ENCODE measurements at regions not wholly inside any gene's neighbourhood (a gene's known extent, or its start where the extent isn't known, plus 50 kb on each side); places are given as distances from the start of the nearest gene placed in this dataset.
"Not testable (repeated sequence)": the region's sequence is repeated elsewhere in the genome, so short reads cannot be mapped to it uniquely, and the experiment has no call there.

- DNase-seq: not testable (repeated sequence)
Observed at GRCh38 chr11:109682788-109683187, 260.8 kb downstream of the C11orf87 start.

GRCh38 chr11:109695696-109696095 lies 273.7 kb downstream of the C11orf87 start:
- DNase-seq: no peak

- no peak for DNase-seq
Observed at GRCh38 chr11:109696191-109696897, 274.4 kb downstream of the C11orf87 start.

- peak; percentile 37 for DNase-seq
Observed at GRCh38 chr11:109697140-109697843, 275.3 kb downstream of the C11orf87 start.

GRCh38 chr11:109698237-109698636 lies 276.2 kb downstream of the C11orf87 start:
- no peak for DNase-seq

- DNase-seq: peak; percentile 48
Observed at GRCh38 chr11:109704432-109704831, 282.4 kb downstream of the C11orf87 start.

- DNase-seq: no peak
Observed at GRCh38 chr11:109706945-109707344, 285.0 kb downstream of the C11orf87 start.

GRCh38 chr11:109707411-109707810 lies 285.4 kb downstream of the C11orf87 start:
- no peak for DNase-seq

- DNase-seq: no peak
Observed at GRCh38 chr11:109708184-109708583, 286.2 kb downstream of the C11orf87 start.

- not testable (repeated sequence) for DNase-seq
Observed at GRCh38 chr11:109714444-109714843, 292.5 kb downstream of the C11orf87 start.

GRCh38 chr11:109715424-109715823 lies 293.4 kb downstream of the C11orf87 start:
- not testable (repeated sequence) for DNase-seq

- DNase-seq: no peak
Observed at GRCh38 chr11:109726061-109726460, 304.1 kb downstream of the C11orf87 start.

GRCh38 chr11:109728056-109728455 lies 306.1 kb downstream of the C11orf87 start:
- no peak for DNase-seq

GRCh38 chr11:109729761-109730160 lies 307.8 kb downstream of the C11orf87 start:
- DNase-seq: peak; percentile 91

- no peak for DNase-seq
Observed at GRCh38 chr11:109730669-109731068, 308.7 kb downstream of the C11orf87 start.

GRCh38 chr11:109731451-109731850 lies 309.5 kb downstream of the C11orf87 start:
- no peak for DNase-seq

GRCh38 chr11:109733245-109733644 lies 311.3 kb downstream of the C11orf87 start:
- no peak for DNase-seq

- no peak for DNase-seq
Observed at GRCh38 chr11:109734566-109734965, 312.6 kb downstream of the C11orf87 start.

GRCh38 chr11:109735128-109735527 lies 313.1 kb downstream of the C11orf87 start:
- no peak for DNase-seq

GRCh38 chr11:109739379-109739778 lies 317.4 kb downstream of the C11orf87 start:
- DNase-seq: no peak

- no peak for DNase-seq
Observed at GRCh38 chr11:109745996-109746625, 324.1 kb downstream of the C11orf87 start.

- DNase-seq: no peak
Observed at GRCh38 chr11:109747839-109748238, 325.8 kb downstream of the C11orf87 start.

- no peak for DNase-seq
Observed at GRCh38 chr11:109749476-109749875, 327.5 kb downstream of the C11orf87 start.

- no peak for DNase-seq
Observed at GRCh38 chr11:109750964-109751363, 329.0 kb downstream of the C11orf87 start.
